NCI-H1930 (cell line): ENCODE measurements at regions not wholly inside any gene's neighbourhood (a gene's known extent, or its start where the extent isn't known, plus 50 kb on each side); places are given as distances from the start of the nearest gene placed in this dataset.
"Not testable (repeated sequence)": the region's sequence is repeated elsewhere in the genome, so short reads cannot be mapped to it uniquely, and the experiment has no call there.

Experiments used
- DNase-seq, 2 experiments: peaks; one replicate each; lab custom pipeline; 2025; lab: John Stamatoyannopoulos, UW

DNA sequence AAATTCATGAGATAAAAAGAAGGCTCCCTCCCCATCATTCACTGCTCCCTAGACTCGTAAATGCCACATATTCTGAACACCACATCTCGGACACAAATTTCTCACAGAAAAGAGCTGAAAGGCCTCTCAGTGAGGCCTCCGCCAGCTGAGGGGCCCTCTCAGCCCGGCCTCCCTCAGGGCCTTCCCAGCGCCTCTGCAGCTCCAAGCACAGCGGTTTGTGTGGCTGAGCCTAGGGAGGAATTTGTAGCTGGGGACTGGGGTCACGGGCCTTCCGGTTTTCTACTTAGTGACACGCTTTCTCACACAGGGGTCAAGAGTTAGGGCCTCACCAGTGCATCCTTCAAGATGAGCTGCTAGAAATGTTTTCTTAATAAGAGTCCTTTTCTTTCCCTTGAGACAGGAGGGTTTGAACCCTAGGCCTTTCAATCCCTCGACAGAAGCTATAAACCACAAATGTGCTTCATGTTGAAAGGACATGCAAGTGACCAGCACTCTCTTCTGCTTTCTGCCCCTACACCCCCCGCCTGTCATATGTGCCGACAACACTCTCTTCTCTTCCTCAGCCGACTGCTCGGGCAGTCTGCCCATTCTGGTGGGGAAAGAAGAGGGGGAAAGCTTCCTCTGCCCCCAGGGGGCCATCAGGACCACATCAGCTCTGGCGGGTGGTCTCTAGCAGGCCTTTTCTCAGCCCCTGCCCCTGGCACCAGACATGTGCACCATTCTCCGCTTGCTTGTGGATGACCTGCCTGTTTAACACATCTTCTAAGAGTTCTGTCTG, 104.9 kb downstream of the CHIC2 start:
- no peak for DNase-seq

DNA sequence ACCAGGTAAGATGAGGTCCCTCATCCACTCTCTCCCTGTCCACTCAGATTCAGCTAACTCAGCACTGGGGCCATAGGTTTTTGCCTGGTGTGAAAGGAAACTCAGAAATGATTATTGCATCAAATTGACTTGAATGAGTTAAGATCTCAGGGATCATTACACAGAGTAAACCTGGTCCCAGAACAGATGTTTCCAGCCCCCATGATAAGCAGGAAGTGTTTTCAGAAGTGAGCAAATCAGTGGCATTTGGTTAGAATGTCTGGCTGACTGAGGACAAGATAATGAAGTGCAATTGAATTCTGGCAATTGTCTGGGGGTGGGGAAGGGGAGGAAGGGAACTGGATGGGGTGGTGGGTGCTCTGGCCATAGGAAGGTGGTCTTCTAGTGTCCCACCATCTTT, 108.0 kb downstream of the CHIC2 start:
- no peak for DNase-seq

DNA sequence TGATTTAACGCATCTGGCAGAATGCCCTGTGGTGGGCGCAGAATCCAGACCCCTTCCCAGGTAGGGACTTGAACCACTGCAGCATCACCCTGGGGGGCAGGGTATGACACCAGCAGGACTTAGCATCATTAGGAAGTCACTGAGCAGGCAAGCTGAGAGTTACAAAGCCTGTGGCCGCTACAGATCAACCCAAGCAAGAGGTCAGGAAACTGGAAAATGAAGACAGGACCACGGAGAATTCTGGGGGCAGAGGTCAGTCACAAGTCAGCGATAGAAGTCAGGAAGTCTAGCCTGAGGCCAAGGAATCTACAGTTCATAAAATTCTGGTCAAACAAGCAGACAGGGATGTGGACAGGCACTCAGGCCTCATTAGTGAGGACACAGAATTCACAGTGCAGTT, 108.4 kb downstream of the CHIC2 start:
- no peak for DNase-seq

DNA sequence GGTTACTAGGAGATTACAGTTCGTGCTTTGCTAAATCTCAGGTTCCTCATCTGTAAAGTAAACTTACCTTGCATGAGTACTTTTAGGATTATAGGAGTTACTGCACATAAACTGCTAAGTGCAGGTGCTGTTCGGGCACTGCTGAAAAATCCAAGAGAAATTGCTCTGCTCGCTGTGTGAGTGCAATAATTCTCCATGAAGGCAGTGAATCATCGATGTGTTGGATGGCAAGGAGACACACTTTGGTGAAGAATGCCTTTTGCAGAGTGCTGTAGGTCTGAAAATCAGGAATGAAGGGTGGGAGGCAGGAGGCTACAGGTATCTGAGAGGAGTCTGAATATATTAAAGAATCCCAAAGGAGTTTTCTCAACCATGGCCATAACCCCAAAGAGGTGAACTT, 113.0 kb downstream of the CHIC2 start:
- DNase-seq, result no peak

DNA sequence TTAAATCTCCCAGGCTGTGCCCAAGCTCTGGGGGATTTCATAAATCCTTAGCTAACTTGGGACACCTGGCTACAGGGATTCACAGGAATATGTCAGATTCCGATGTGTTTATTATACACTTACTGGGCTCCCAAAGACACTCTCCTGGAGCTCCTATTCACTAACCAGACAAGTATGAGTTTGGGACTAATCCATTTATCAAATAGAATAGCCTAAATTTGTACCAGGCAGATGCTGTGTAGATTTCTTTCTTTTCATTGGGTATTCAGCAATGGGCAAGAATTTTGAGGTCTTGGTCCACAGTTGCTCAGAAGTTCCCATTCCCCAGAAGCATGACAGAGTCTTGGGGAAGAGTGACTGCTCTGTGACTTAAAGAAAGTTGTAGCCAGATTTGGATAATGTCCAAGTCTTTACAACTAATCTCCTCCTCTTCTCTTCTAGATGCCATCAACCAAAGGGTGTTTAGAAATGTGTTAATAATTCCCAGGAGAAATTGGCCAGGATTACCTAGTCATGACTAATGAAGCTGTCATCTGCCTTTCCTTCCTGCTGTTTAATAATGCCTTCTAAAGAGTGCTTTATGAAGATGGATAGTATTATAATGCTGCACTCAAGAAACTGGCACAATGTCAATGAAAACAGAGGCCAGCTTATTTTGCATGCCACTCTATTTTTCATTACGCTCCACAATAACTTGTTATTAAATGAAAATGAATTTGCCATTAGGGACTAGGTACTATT, 120.9 kb downstream of the CHIC2 start:
- no peak for DNase-seq

DNA sequence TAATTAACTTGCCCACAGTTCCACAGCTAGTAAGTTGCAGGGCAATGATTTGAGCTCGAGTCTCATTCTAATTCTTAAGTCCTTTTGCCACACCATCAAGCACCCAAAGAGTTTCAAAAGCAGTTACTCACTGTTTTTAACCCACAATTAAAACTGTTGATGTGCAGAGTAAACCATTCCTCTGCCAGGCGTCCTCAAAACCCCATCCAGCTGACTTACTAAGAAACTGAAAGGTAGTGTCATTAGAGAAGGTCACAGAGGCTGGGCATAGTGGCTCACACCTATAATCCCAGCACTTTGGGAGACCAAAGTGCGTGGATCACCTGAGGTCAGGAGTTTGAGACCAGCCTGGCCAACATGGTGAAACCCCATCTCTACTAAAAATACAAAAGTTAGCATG, 121.7 kb downstream of the CHIC2 start:
- DNase-seq, result no peak

DNA sequence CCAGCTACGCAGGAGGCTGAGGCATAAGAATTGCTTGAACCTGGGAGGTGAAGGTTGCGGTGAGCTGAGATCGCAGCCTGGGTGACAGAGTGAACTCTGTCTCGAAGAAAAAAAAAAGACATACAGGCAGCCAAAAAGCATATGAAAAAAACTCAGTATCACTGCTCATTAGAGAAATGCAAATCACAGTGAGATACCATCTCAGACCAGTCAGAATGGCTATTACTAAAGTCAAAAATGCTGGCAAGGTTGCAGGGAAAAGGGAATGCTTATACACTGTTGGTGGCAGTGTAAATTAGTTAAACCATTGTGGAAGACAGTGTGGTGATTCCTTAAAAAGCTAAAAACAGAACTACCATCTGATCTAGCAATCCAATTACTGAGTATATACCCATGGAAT, 123.1 kb downstream of the CHIC2 start:
- DNase-seq, result no peak

DNA sequence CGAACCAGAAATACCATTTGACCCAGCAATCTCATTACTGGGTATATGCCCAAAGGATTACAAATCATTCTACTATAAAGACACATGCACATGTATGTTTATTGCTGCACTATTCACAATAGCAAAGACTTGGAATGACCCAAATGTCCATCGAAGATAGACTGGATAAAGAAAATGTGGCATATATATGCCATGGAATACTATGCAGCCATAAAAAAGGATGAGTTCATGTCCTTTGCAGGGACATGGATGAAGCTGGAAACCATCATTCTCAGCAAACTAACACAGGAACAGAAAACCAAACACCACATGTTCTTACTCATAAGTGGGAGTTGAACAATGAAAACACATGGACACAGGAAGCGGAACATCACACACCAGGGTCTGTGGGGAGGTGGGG, 124.5 kb downstream of the CHIC2 start:
- not testable (repeated sequence) for DNase-seq

DNA sequence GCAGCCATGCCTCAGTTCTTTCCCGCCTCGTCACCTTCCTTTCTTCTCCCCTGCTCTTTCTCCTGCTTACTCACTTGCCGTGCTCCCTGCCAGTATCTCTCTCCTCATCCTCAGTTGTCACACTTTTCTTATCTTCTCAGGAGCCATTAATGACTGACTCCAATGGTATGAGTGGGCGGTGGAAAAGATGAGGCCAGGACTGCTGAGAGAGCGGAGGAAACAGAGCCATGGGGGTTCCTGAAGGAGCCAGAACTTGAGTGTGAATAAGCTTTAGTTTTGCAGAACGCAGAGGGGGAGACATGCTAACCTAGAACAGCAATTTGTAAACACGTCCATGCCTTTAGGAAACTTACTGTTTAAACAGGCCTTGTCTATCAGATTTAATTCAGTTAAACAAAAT, 126.5 kb downstream of the CHIC2 start:
- DNase-seq, result no peak

DNA sequence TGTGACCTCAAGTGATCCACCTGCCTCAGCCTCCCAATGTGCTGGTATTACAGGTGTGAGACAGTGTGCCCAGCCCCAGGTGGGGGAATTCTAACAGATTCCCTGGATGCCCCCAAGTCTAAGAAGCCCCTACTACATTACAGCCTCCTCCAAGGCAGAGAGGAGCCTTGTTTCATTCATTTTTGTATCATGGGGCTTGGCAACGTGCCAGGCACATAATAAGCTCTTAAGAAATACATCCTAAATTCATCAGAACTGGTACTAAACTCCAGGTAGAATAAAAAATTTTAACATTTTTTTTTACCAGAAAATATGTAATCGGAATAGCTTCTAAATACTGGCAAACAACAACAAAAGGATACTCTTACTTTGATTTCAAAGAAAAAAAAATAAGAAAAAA, 127.1 kb downstream of the CHIC2 start:
- no peak for DNase-seq

DNA sequence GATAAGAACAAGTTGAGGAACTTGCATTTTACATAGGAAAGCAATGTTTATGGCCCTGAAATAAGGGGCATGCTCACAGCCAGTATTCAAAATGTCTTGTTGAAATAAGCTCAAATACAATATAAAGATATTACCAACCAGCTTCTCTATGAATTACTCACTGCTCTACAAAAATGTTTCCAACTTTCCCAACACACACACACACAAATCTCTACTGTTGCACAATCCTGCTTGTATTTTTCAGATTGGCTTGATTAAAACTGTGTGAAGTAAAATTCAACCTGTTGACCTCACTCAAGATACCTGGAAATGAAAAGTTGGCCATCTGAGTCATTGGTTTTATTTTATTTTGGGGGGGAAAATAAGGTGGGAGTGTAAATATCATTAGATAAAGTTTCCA, 128.6 kb downstream of the CHIC2 start:
- no peak for DNase-seq

DNA sequence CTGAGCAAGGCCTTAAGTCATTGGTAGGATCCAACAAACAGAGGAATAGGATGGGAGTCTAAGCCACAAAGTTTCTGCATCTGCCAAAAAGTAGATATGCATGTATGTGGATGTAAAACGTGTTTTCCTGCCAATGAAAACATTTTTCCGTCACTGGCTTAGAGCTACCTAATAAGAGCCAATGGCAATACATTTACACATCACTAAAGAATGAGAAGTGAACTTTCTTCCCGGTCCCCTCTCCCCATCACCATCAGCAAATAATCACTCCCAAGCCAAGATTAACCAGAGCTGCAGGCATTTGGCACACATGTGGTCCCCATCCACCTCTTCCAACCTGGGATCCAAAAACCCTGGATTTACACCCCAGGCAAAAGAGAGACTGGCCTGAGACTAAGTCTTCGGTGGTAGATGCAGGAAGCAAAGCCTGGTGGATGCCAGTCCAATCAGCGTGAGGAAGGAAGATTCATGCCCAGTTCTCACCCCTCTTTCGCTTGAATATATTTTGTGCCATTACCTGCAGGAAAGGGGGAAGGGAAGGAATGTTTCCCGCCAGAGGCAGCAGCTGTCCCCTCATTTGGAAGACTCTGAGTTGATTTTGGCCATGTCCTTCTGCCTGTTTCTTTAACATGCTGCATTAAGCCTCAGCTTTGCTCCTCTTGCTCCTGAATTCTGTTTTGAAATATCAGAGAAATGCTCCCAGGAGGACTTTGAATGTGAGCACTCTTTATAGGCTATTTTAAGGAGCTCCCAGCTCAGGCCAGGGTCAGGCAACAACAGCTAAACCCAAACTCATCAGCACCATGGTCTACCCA, 131.4 kb downstream of the CHIC2 start:
- DNase-seq, result no peak

DNA sequence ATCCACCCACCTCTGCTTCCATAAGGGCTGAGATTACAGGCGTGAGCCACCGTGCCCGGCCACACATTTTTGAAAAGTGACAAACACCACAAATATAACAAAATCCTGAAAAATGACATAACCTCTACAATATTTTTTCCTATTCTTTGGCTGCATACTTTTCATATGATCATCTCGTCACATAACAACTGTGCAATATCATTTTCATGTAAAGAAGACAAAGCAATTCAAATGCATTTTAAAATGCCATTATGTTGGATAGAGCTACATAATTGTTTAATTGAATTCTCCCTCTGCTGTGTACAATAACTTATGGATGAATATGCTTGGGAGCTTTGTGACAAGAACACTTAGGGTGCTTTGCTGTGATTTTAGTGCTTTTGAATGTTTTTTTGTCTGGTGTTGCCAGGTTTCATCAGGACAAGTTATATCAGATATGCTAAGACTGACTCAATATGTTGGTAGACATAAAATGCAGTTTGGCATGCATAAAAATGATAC, 132.9 kb downstream of the CHIC2 start:
- no peak for DNase-seq

DNA sequence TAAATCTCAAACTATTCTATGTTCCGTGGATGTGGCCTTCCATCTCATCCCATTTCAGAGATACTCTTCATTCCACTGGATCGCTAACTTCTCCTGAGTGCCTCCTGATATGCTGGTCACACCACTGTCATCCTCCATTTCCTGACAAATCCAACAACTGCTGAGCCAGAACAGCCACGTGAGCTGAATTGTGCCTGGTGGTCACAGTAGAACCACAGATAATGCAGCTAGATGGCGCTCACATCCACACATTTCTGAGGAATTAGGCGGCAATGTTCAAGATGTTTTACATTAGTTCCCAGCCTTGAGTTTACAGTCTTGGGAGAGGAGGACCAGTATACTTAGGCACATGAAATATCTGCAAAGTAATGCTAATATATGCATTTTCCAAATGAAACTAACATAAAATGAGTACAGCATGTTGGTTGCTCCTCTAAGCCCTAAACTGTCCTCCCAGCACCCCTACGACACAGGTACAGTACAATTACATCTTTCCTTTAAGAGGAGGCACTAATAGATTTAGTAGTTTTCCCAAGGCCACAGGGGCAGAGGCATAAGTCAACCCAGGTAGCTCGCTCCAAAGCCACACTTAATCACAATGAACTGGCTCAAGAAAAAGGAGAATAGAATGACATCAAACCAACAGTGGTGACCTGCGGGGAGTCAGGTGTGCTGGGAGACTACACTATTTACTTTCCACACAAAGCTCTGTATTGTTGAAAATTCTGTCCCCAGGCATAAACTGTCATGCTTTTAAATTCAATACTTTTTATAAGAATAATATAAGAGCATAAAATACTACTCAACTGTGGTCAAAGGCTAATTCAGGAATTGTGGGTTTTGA, 134.2 kb downstream of the CHIC2 start:
- DNase-seq, result peak; percentile 82 to 87

DNA sequence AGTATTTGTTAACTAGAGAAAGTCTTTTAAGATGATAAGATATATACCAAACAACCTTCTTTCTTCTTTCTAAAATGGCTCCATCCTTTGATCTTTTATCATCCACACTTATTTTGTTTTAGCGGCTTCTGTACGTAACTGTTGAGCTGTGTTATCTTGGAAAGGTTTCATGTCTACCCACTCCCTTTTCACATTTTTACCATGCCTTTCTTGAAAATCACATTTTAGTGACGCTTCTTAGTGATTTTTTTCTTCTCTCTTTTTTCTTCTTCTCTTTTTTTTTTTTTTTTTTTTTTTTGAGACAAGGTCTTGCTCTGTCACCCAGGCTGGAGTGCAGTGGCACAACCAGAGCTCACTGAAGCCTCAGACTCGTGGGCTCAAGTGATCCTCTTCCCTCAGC, 135.1 kb downstream of the CHIC2 start:
- no peak for DNase-seq

DNA sequence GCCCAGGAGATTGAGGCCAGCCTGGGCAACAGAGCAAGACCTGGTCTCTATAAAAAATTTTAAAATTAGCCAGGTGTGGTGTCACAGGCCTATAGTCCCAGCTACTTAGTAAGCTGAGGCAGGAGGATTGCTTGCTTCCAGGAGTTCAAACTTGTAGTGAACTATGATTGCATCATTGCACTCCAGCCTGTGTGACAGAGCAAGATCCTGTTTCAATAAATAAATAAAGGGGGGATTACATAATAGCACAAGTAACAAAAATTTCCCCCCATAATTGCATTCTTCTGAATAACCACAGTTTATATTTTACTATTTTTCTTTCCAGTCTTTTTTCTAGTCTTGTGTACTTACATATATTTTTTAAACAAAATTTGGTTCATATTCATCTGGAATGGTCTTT, 135.6 kb downstream of the CHIC2 start:
- no peak for DNase-seq

DNA sequence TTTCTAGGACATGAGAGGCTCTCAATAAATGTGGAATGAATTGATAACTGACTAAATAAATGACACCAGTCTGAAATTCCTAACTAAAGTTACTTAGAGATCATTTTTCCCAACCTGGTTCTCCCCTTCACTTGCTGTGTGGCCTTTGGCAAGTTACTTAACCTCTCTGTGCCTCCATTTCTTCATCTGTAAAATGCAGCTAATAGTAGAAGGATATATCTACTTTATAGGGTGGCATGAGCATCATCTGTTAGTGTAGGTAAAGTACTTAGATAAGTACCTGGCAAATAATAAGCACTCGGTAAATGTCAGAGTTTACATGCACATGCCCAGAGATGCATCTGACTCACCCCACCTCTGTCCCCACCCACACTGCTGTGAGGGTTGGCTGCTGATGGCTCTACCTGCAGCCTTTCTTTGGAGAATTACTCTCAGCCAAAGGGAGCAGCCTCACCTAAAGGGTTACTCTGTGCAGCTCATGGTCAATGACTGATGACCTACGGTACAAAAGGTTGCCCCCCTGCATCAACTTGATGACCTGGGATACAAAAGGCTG, 139.3 kb downstream of the CHIC2 start:
- DNase-seq, result no peak

DNA sequence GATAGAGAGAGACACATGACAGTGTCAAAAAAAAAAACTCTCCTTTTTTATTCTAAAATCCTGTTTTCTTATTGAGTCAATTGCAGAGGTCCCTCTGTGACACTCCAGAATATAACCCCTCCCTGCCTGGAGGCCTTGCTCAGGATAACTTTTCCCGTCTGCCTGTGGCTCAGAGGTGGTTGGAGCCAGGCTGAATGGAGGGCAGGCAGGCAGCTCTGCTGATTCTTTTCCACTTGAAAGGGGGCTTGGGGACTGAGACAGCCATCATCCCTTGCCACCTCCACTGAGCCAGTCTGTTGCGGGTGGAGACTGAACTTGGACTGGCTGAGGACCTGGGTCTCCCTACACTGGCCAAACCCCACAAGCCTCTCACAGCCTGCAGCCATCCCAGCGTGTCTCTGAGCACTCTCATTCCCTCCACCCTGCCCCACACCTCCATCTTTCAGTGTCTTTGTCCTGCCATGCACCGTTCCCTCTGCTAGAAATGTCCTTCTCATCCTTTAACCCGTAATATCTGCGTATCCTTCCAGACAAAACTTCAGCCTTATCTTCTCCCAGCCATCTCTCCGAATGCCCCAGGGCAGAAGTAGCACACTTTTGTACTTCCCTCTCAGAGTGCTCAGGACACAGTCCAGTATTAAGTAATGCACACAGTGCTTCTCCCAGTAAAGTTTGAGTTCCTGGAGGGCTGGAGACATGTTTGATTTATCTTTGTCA, 139.9 kb downstream of the CHIC2 start:
- no peak for DNase-seq

DNA sequence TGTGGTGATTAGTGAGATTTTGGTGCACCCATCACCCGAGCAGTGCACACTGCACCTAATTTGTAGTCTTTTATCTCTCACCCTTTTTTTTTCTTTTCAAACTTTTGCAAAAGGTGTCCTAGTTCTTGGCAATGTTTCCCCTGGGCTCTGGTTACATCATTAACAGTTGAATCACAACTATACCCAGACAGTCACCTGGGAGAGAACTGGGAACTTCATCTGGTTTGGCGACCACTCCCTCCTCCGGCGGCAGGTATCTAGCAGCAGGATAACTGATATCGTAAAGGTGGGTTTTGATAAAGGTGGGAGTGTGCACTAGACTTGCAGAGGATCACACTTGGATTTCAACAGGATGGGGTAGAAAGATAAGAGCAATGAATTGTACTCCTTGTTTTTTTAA, 140.5 kb downstream of the CHIC2 start:
- no peak for DNase-seq

DNA sequence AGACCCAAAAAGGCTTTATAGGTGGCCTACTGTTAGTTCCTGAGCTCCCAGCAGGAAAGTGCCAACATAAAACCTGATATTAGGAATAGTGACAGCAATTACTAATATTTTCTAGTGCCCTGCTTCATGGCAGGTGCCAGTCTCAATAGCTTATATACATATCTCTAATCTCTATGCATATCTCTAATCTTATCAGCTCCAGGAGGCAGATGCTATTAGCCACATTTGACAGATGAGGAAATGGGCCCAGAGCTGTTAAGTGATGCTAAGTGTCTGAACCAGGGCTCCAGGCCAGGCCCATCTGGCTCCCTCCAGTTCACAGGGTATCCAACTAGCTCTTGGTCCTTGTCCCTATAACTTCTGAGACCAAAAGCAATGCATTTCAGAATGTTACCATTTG, 142.5 kb downstream of the CHIC2 start:
- DNase-seq, result no peak

DNA sequence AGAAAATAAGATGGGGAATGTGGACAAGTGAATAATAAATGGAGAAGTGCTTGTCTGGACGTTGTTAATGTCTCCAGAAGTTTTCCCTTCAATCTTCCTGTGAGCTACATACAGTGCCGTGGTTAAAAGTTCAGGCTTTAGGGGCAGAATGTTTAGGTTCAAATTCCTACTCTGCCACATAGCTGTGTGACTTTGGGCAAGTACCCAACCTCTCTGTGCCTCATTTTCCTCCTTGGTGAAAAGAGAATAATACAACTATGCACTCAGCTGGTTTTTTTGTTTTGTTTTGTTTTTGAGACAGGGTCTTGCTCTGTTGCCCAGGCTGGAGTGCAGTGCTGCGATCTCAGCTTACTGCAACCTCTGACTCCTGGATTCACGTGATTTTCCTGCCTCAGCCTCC, 143.5 kb downstream of the CHIC2 start:
- DNase-seq, result no peak
